ENCODE measurements at regions not wholly inside any gene's neighbourhood (a gene's known extent, or its start where the extent isn't known, plus 50 kb on each side); places are given as distances from the start of the nearest gene placed in this dataset.

DNA sequence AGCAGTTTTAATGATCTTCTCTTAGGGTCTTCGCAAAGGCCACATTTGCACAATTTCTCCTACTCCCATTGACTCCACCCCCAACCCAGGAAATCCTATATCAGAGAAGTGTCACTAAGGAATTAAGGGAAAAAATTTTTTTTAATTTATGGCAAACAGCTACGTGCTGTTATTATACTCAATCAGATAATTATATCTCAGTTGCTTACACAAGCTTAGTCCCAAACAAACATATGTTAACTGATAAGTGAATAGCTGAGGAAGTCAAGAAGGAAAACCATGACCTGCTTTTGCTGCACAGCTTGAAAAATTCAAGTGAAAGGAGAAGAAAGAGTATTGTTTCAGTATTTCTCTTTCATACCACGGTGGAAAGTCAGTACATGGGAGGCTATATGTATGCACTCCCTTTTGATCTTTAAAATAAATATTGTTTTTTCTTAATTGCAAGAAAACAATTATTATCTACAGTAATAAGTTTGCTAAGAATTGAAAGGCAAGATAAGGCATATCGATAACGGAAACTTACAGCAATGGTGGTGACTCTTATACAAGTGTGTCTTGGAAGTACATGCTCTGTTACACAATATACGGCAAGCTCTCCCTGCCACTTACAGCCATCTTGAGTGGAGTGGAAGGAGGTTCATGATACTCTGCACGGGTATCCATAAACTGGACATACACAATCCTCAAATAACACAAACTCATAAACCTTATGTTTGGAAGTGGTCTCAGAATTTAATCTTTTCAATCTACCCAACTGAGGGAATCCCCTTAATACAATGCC lies 167.9 kb upstream of the FREM1 start:
- POLR2A ChIA-PET, result no interaction called here
- Histone ChIP-seq H3K9me2 (ENCODE audit: insufficient read depth, low read length) (no peaks in the 10 kb centered on the region), H3K4me2 (ENCODE audit: low read length) (no peak overlapping the region), H2AFZ (ENCODE audit: low read length) (no peak overlapping the region), H3K9me3 (ENCODE audit: low read length) (no peaks in the 10 kb centered on the region), H4K20me1 (ENCODE audit: insufficient read depth, low read length) (no peaks in the 10 kb centered on the region), H3K27ac (ENCODE audit: low read depth, low read length, poor library complexity, severe bottlenecking) (no peak overlapping the region), H3K36me3 (ENCODE audit: insufficient read depth, low read length) (no peaks in the 10 kb centered on the region), H3K4me1 (ENCODE audit: insufficient read depth, low read length, poor library complexity, severe bottlenecking) (no peaks in the 10 kb centered on the region), H3K4me3 (ENCODE audit: low read depth, low read length, poor library complexity, severe bottlenecking) (no peak overlapping the region), H3K79me2 (ENCODE audit: insufficient read depth, low read depth, low read length) (no peaks in the 10 kb centered on the region)
- no peak for DNase-seq (ENCODE audit: low spot score)
- intact Hi-C loops (cut with micrococcal nuclease; ENCODE audit: unreplicated experiment), result no loop called here
- TF ChIP-seq, protein P1, sequence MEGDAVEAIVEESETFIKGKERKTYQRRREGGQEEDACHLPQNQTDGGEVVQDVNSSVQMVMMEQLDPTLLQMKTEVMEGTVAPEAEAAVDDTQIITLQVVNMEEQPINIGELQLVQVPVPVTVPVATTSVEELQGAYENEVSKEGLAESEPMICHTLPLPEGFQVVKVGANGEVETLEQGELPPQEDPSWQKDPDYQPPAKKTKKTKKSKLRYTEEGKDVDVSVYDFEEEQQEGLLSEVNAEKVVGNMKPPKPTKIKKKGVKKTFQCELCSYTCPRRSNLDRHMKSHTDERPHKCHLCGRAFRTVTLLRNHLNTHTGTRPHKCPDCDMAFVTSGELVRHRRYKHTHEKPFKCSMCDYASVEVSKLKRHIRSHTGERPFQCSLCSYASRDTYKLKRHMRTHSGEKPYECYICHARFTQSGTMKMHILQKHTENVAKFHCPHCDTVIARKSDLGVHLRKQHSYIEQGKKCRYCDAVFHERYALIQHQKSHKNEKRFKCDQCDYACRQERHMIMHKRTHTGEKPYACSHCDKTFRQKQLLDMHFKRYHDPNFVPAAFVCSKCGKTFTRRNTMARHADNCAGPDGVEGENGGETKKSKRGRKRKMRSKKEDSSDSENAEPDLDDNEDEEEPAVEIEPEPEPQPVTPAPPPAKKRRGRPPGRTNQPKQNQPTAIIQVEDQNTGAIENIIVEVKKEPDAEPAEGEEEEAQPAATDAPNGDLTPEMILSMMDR (conservative IDR thresholded peaks at IDR 0.05; ENCODE audit: low read length), result no peak
- TF ChIP-seq EZH2phosphoT487 (IDR thresholded peaks at IDR 0.05; ENCODE audit: borderline replicate concordance, low read depth, low read length), result no peak
- CTCF ChIA-PET (ENCODE audit: unreplicated experiment), result no interaction called here
- no TSS peak for BruUV-seq (replicated peaks)

DNA sequence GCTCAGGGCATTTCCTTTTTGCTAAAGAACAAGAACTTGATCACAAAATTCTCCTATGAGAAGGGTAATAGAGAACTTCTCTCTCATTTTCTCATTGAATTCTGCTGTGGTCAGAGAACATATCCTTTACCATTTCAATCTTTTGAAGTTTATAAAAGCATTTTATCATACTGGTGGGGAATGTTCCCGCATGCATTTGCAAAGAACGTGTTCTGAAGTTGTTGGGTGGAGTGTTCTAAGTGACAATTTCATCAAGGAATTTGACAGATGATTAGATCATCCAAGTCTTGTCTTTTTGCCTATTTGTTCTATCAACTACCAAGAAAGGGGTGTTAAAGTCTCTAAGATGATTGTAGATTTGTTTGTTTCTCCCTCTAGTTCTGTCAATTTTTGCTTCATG lies 163.4 kb upstream of the FREM1 start:
- ChIA-PET POLR2A (no interaction called here), CTCF (ENCODE audit: unreplicated experiment) (no interaction called here)
- Histone ChIP-seq H3K9me3 (ENCODE audit: low read length) (no peaks in the 10 kb centered on the region), H3K4me1 (ENCODE audit: insufficient read depth, low read length, poor library complexity, severe bottlenecking) (no peaks in the 10 kb centered on the region), H3K79me2 (ENCODE audit: insufficient read depth, low read depth, low read length) (no peaks in the 10 kb centered on the region), H4K20me1 (ENCODE audit: insufficient read depth, low read length) (no peaks in the 10 kb centered on the region), H3K27ac (ENCODE audit: low read depth, low read length, poor library complexity, severe bottlenecking) (no peak overlapping the region), H2AFZ (ENCODE audit: low read length) (no peak overlapping the region), H3K4me3 (ENCODE audit: low read depth, low read length, poor library complexity, severe bottlenecking) (no peak overlapping the region), H3K36me3 (ENCODE audit: insufficient read depth, low read length) (no peaks in the 10 kb centered on the region), H3K9me2 (ENCODE audit: insufficient read depth, low read length) (no peaks in the 10 kb centered on the region), H3K4me2 (ENCODE audit: low read length) (no peak overlapping the region)
- BruUV-seq (replicated peaks), result no TSS peak
- no peak for DNase-seq (ENCODE audit: low spot score)
- TF ChIP-seq EZH2phosphoT487 (IDR thresholded peaks at IDR 0.05; ENCODE audit: borderline replicate concordance, low read depth, low read length), result no peak
- TF ChIP-seq, protein P1 (conservative IDR thresholded peaks at IDR 0.05; ENCODE audit: low read length), result no peak
- intact Hi-C loops (cut with micrococcal nuclease; ENCODE audit: unreplicated experiment), result no loop called here

DNA sequence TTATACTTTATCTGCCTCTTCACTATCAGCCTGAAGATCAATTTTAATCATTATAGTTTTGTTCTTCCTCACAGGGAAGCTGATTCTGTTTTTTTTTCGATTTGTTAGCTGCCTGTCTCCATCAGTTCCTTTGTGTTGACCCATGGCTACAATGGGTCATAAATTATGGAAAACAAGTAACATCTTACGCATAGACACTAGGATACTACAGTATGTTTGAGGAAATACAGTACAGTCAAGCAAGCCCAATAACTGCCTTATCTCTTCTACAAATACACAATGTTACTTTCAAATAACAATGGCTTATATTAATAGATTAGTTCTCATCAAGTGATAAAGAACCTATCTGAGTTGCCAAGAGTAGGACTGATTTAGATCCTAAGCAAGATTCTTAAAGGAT lies 160.5 kb upstream of the FREM1 start:
- Histone ChIP-seq H3K4me1 (ENCODE audit: insufficient read depth, low read length, poor library complexity, severe bottlenecking) (no peaks in the 10 kb centered on the region), H3K9me3 (ENCODE audit: low read length) (no peaks in the 10 kb centered on the region), H3K9me2 (ENCODE audit: insufficient read depth, low read length) (no peaks in the 10 kb centered on the region), H3K4me3 (ENCODE audit: low read depth, low read length, poor library complexity, severe bottlenecking) (no peak overlapping the region), H2AFZ (ENCODE audit: low read length) (no peak overlapping the region), H3K36me3 (ENCODE audit: insufficient read depth, low read length) (no peaks in the 10 kb centered on the region), H3K79me2 (ENCODE audit: insufficient read depth, low read depth, low read length) (no peaks in the 10 kb centered on the region), H4K20me1 (ENCODE audit: insufficient read depth, low read length) (no peaks in the 10 kb centered on the region), H3K4me2 (ENCODE audit: low read length) (no peak overlapping the region), H3K27ac (ENCODE audit: low read depth, low read length, poor library complexity, severe bottlenecking) (no peak overlapping the region)
- CTCF ChIA-PET (ENCODE audit: unreplicated experiment), result no interaction called here
- POLR2A ChIA-PET, result interaction anchor here (1.4 kb wide), 1 partner anchor 12 kb away, joined by 3 read pairs; no protein-coding TSS in a partner anchor
- BruUV-seq (replicated peaks), result no TSS peak
- intact Hi-C loops (cut with micrococcal nuclease; ENCODE audit: unreplicated experiment), result no loop called here
- TF ChIP-seq EZH2phosphoT487 (IDR thresholded peaks at IDR 0.05; ENCODE audit: borderline replicate concordance, low read depth, low read length), result no peak
- TF ChIP-seq, protein P1 (conservative IDR thresholded peaks at IDR 0.05; ENCODE audit: low read length), result no peak
- no peak for DNase-seq (ENCODE audit: low spot score)

Data from OCI-LY7 (cell line).